ENCODE measurements at regions not wholly inside any gene's neighbourhood (a gene's known extent, or its start where the extent isn't known, plus 50 kb on each side); places are given as distances from the start of the nearest gene placed in this dataset.
"Not testable (repeated sequence)": the region's sequence is repeated elsewhere in the genome, so short reads cannot be mapped to it uniquely, and the experiment has no call there.

GRCh38 chr2:137912371-137912770 is 51.9 kb upstream of the HNMT start:
- Mint-ChIP-seq H3K4me3 (no peak overlapping the region), H3K36me3 (no peaks in the 10 kb centered on the region), H3K4me1 (ENCODE audit: unreplicated experiment) (peaks cover 6% of the 10 kb centered on the region), H3K27ac (no peak overlapping the region), H3K9me3 (no peaks in the 10 kb centered on the region), H3K27me3 (no peaks in the 10 kb centered on the region)
- no peak for DNase-seq (ENCODE audit: extremely low spot score, unreplicated experiment)
- TF ChIP-seq CTCF (conservative IDR thresholded peaks at IDR 0.05) = no peak

- Mint-ChIP-seq H3K4me1 (ENCODE audit: unreplicated experiment) (peaks cover 6% of the 10 kb centered on the region), H3K36me3 (no peaks in the 10 kb centered on the region), H3K27me3 (no peaks in the 10 kb centered on the region), H3K27ac (no peak overlapping the region), H3K9me3 (no peaks in the 10 kb centered on the region), H3K4me3 (no peak overlapping the region)
- no peak for TF ChIP-seq CTCF (conservative IDR thresholded peaks at IDR 0.05)
- no peak for DNase-seq (ENCODE audit: extremely low spot score, unreplicated experiment)
These were observed 51.1 kb upstream of the HNMT start for GRCh38 chr2:137913169-137913568.

- H3K27me3 Mint-ChIP-seq; DNase-seq (ENCODE audit: extremely low spot score, unreplicated experiment); H3K27ac Mint-ChIP-seq; H3K4me1 Mint-ChIP-seq (ENCODE audit: unreplicated experiment); H3K36me3 Mint-ChIP-seq; H3K9me3 Mint-ChIP-seq; H3K4me3 Mint-ChIP-seq: not testable (repeated sequence)
These were observed 50.6 kb upstream of the HNMT start for GRCh38 chr2:137913648-137914047.

Data from type B pancreatic cell (in vitro differentiated cells).